K562 (cell line): ENCODE measurements at regions not wholly inside any gene's neighbourhood (a gene's known extent, or its start where the extent isn't known, plus 50 kb on each side); places are given as distances from the start of the nearest gene placed in this dataset.

Experiments used
- PTRF ChIP-seq: fragments of 450-650 bp; IDR thresholded peaks from 2 replicates; pipeline ENCODE4 v1.6.1; 2016; ENCODE audit warnings: mild to moderate bottlenecking, missing genetic modification characterization, missing compliant biosample characterization
- ZNF707 ChIP-seq: fragments of 250-450 bp; sonication (Bioruptor Pico); conservative IDR thresholded peaks from 2 replicates; pipeline ENCODE4 v1.8.0; 2022; ENCODE audit warnings: inconsistent platforms, mild to moderate bottlenecking, moderate library complexity
- TF ChIP-seq, protein P1 (sequence below): fragments of 200-400 bp; formaldehyde crosslinking; IDR thresholded peaks from 2 replicates; pipeline ENCODE4 v1.6.1; 2017; ENCODE audit warnings: mild to moderate bottlenecking, low read depth, low read length, moderate library complexity

DNA sequence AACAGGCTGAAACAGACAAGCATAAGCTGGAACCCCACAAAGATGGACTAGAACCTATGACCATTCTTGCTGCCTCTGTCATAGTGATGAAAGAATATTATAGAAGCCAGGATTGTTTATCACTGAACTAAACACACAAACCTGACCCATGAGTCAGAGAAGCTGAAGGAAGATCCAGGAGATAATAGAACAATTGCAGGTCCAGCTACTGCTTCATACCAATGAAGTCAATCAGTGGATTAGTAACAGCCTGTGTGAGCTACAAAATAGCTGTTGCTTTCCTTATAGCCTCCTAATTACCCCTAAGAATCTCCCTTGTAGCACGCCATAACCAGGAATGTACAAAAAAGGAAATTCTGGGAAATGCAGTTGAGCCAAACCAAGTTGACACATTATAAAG is 459.9 kb upstream of the ZNF462 start:
- TF ChIP-seq PTRF (tag) (no peak), ZNF707 (CRISPR knock-in tag) (no peak)
- TF ChIP-seq, protein P1, sequence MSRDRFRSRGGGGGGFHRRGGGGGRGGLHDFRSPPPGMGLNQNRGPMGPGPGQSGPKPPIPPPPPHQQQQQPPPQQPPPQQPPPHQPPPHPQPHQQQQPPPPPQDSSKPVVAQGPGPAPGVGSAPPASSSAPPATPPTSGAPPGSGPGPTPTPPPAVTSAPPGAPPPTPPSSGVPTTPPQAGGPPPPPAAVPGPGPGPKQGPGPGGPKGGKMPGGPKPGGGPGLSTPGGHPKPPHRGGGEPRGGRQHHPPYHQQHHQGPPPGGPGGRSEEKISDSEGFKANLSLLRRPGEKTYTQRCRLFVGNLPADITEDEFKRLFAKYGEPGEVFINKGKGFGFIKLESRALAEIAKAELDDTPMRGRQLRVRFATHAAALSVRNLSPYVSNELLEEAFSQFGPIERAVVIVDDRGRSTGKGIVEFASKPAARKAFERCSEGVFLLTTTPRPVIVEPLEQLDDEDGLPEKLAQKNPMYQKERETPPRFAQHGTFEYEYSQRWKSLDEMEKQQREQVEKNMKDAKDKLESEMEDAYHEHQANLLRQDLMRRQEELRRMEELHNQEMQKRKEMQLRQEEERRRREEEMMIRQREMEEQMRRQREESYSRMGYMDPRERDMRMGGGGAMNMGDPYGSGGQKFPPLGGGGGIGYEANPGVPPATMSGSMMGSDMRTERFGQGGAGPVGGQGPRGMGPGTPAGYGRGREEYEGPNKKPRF: no peak
